Esophagus muscularis mucosa (tissue), 4 donors: ENCODE measurements at regions not wholly inside any gene's neighbourhood (a gene's known extent, or its start where the extent isn't known, plus 50 kb on each side); places are given as distances from the start of the nearest gene placed in this dataset.

Experiments
- DNase-seq: peaks from one replicate; pipeline ENCODE4 v3.0.0-alpha.2; 2017; ENCODE audit errors: extremely low spot score
- H3K27ac ChIP-seq, 4 donors: fragments of 200-600 bp; sonication (generic); replicated peaks in 1 of 4; 1 replicate in 3 of 4; 2 replicates in 1 of 4; pipeline ENCODE4 v1.5.1; 2016 to 2019; ENCODE audit warnings: mild to moderate bottlenecking in 1 of 4
- H3K27me3 ChIP-seq, 4 donors: fragments of 200-600 bp; sonication (generic); one replicate each; pipeline versions ENCODE4 v1.5.1 to v1.6.0; 2016 to 2019
- H3K36me3 ChIP-seq, 4 donors: fragments of 200-600 bp; sonication (generic); one replicate each; pipeline ENCODE4 v1.5.1; 2016 to 2019
- H3K4me1 ChIP-seq, 4 donors: fragments of 200-600 bp; sonication (generic); one replicate each; pipeline ENCODE4 v1.5.1; 2016 to 2019
- H3K4me3 ChIP-seq, 4 donors: fragments of 200-600 bp; sonication (generic); 1 replicate in 2 of 4; 2 replicates in 2 of 4; pipeline ENCODE4 v1.5.1; 2016 to 2019; ENCODE audit warnings: mild to moderate bottlenecking in 4 of 4, moderate library complexity in 1 of 4
- H3K9me3 ChIP-seq, 4 donors: fragments of 200-600 bp; sonication (generic); 1 replicate in 3 of 4; 2 replicates in 1 of 4; pipeline ENCODE4 v1.5.1; 2016 to 2019
- CTCF ChIP-seq, 3 experiments: fragments of 200-600 bp in 2 of 3; fragments of 450-650 bp in 1 of 3; sonication (generic) in 2 of 3; IDR thresholded peaks; one replicate each; pipeline ENCODE4 v1.5.1; 2017 to 2019; ENCODE audit warnings: antibody characterized with exemption in 3 of 3, mild to moderate bottlenecking in 2 of 3, moderate library complexity in 1 of 3
- EP300 ChIP-seq: sonication (generic); formaldehyde crosslinking; IDR thresholded peaks from one replicate; pipeline ENCODE4 v1.6.1; 2017; ENCODE audit warnings: antibody characterized with exemption
- POLR2A ChIP-seq: fragments of 450-650 bp; IDR thresholded peaks from one replicate; pipeline ENCODE4 v1.6.1; 2017; ENCODE audit warnings: antibody characterized with exemption, moderate library complexity, mild to moderate bottlenecking, low read depth
- POLR2AphosphoS5 ChIP-seq, 2 donors: sonication (generic); formaldehyde crosslinking; IDR thresholded peaks; one replicate each; pipeline ENCODE4 v1.6.1; 2017; ENCODE audit warnings: antibody characterized with exemption in 2 of 2
- WGBS: methylation state at CpG from one replicate; pipeline ENCODE4 v1.1.5; 2018; 5-methylcytosine and 5-hydroxymethylcytosine counted together
- intact Hi-C: fragments of 100-400 bp; cut with DNase I; formaldehyde crosslinking; loops from one replicate; pipeline ENCODE4 v1.15.1; 2023

DNA sequence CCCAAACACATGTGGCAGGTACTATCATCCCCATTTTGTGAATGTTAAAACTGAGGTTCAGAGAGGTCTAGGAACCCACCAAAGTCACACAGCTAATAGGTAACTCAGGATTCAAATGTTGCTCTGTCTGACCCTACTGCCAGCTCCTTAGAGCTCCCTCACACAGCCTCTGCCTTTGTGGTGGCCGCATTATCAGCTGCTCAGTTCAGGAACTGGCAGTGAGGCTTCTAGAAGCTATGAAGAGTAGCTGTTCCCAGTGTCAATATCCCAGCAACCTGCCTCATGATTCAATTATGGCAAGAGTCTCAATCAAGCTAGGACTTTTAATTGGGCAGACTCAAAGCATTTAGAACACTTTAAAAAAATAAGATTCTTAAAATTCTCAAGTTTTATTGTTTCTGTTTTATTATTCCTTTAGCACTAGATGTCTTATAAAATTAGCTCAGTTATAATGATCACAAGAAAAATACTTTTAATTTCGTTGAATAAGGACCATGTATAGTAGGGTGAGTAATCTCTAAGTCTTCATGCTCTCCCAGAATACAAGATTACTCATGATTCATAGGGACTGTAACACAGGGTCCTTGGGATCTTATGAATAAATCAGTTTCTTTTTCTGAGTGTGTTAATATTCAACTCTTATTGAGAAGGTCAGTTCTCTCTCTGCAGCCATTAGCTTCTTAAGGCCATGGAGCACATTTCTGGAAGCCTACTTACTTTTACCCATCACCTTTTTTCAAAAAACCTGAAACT is 342.7 kb downstream of the RND3 start:
- peaks cover 0 to 13% (median 7%) of the 10 kb centered on the region in 4 donors for H3K9me3 ChIP-seq
- DNase-seq = no peak
- H3K4me3 ChIP-seq = no peak overlapping the region
- intact Hi-C loops = no loop called here
- WGBS = 85% methylated on average over 2 of the region's 2 CpGs
- no peak overlapping the region for H3K27ac ChIP-seq
- TF ChIP-seq POLR2A = no peak
- TF ChIP-seq CTCF (IDR thresholded peaks at IDR 0.05) = no peak
- TF ChIP-seq EP300 = no peak
- TF ChIP-seq POLR2AphosphoS5 (IDR thresholded peaks at IDR 0.05) = no peak
- no peaks in the 10 kb centered on the region for H3K27me3 ChIP-seq
- no peaks in the 10 kb centered on the region for H3K4me1 ChIP-seq
- no peaks in the 10 kb centered on the region for H3K36me3 ChIP-seq

DNA sequence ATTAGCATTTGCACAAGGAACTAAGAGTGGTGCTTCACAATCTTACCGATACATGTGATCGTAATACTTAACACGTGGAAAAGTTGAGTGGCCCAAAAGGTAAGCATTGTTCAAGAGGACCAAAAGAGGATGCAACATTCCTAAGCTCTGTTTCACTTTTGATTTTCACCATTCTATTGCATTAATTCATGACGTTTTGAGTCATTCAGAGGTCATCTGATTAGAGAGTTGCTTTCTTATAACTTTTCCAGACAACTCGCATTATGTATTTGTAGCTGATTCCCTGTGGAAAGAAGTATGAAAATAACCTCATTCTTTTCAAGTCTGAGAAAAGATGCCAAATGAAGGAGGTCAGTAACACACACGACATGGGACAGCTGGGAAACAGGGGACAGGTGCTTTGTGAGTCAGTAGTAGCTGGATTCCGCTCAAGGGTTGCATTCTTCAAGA is 344.4 kb downstream of the RND3 start:
- Histone ChIP-seq H3K9me3 (peaks cover 0 to 13% (median 7%) of the 10 kb centered on the region in 4 donors), H3K4me3 (no peak overlapping the region), H3K36me3 (no peaks in the 10 kb centered on the region), H3K27me3 (no peaks in the 10 kb centered on the region), H3K27ac (no peak overlapping the region), H3K4me1 (no peaks in the 10 kb centered on the region)
- no peak for DNase-seq
- TF ChIP-seq EP300 = no peak
- no peak for TF ChIP-seq POLR2A
- no peak for TF ChIP-seq CTCF (IDR thresholded peaks at IDR 0.05)
- TF ChIP-seq POLR2AphosphoS5 (IDR thresholded peaks at IDR 0.05) = no peak
- intact Hi-C loops = no loop called here
- WGBS = 61% methylated on average over 7 of the region's 7 CpGs

DNA sequence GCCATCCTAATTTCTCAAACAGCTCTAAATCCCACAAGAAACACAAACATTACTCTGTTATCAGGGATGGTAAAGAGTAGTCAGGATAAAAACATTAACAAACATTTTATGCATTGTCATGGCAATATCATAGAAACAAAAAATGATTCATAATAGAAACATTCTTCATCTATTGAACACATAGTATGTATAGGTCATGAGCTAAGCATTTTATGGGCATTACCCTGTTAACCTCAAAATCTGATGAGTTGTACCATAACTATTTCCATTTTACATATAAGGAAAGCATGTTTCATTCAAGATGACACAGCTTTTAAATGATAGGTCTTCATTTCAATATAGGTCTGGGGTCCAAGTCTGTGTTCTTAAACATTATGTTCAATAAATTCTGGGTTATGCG is 344.9 kb downstream of the RND3 start:
- no peak for DNase-seq
- no peaks in the 10 kb centered on the region for H3K36me3 ChIP-seq
- WGBS = 100% methylated on average over 1 of the region's 1 CpG
- intact Hi-C loops = no loop called here
- H3K4me3 ChIP-seq = no peak overlapping the region
- H3K27me3 ChIP-seq = no peaks in the 10 kb centered on the region
- no peak for TF ChIP-seq EP300
- no peak for TF ChIP-seq POLR2A
- TF ChIP-seq CTCF (IDR thresholded peaks at IDR 0.05) = no peak
- no peak for TF ChIP-seq POLR2AphosphoS5 (IDR thresholded peaks at IDR 0.05)
- H3K27ac ChIP-seq = no peak overlapping the region
- H3K4me1 ChIP-seq = no peaks in the 10 kb centered on the region
- peaks cover 0 to 13% (median 5%) of the 10 kb centered on the region in 4 donors for H3K9me3 ChIP-seq

DNA sequence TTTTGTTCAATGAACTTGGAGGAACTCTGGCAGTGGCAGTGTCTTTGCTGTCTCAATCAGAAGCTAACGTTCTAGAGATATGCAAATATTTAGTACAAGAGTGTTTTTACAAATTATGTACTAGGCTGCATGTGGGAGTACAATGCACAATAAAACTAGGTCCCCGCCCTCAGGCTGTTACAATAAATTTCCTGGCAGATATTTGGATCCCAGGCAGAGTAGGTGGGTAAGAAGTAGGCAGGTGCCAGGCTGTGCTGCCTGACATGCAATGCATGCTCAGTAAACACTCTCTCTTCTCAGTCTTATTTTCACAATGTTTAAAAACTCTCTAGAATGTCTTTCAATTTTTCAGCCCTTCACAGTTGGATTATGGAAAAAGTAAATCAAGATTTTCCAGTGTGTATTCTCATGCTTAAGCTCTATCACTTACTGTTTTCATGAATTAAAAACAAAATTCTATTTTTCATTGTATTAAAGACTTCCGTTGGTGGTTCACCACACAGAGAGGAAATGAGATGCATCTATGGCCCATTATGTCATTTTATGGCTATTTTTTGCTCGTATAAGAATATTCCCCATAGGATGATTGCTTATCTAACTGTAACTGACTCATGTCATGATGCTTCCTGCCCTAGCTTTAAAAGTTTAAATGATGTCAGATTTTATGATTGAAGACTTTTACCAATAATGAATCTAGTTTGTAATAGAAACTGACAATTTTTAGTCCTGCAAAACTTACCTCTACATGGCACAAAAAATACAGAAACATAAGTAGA is 346.1 kb downstream of the RND3 start:
- WGBS = 41% methylated on average over 4 of the region's 4 CpGs
- no peaks in the 10 kb centered on the region for H3K4me1 ChIP-seq
- TF ChIP-seq POLR2A = no peak
- no peak for TF ChIP-seq CTCF (IDR thresholded peaks at IDR 0.05)
- no peak for TF ChIP-seq EP300
- no peak for TF ChIP-seq POLR2AphosphoS5 (IDR thresholded peaks at IDR 0.05)
- H3K27ac ChIP-seq = no peak overlapping the region
- intact Hi-C loops = no loop called here
- no peak overlapping the region for H3K4me3 ChIP-seq
- no peaks in the 10 kb centered on the region for H3K36me3 ChIP-seq
- peaks cover 0 to 4% (median 0%) of the 10 kb centered on the region in 4 donors for H3K9me3 ChIP-seq
- H3K27me3 ChIP-seq = no peaks in the 10 kb centered on the region
- DNase-seq = no peak
